ENCODE measurements at regions not wholly inside any gene's neighbourhood (a gene's known extent, or its start where the extent isn't known, plus 50 kb on each side); places are given as distances from the start of the nearest gene placed in this dataset.

DNA sequence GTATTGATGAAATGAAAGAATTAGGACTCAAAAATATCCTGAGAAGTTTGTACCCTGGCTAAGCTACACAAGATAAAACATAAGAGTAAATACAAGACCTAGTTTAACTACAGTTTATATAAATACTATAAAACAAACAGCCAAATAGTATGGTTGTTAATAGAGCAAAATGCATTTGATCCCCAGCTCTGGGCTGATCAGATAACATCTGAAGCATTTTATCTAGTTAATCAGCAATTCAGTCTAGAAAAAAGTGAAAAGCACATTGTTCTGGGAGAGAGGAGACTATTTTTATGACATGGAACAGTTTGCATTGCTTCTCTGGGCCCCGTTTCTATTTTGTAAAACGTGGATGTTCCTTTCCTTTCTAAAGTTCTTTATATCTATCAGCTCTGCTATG, 139.6 kb upstream of the RORB start:
- no peaks in the 10 kb centered on the region for H3K4me1 ChIP-seq
- TF ChIP-seq, protein P1, sequence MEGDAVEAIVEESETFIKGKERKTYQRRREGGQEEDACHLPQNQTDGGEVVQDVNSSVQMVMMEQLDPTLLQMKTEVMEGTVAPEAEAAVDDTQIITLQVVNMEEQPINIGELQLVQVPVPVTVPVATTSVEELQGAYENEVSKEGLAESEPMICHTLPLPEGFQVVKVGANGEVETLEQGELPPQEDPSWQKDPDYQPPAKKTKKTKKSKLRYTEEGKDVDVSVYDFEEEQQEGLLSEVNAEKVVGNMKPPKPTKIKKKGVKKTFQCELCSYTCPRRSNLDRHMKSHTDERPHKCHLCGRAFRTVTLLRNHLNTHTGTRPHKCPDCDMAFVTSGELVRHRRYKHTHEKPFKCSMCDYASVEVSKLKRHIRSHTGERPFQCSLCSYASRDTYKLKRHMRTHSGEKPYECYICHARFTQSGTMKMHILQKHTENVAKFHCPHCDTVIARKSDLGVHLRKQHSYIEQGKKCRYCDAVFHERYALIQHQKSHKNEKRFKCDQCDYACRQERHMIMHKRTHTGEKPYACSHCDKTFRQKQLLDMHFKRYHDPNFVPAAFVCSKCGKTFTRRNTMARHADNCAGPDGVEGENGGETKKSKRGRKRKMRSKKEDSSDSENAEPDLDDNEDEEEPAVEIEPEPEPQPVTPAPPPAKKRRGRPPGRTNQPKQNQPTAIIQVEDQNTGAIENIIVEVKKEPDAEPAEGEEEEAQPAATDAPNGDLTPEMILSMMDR (IDR thresholded peaks at IDR 0.05), result no peak
- no peak for DNase-seq
- no peak overlapping the region for H3K27ac ChIP-seq
- ATAC-seq, result no peak
- H3K27me3 ChIP-seq (ENCODE audit: low read depth), result no peaks in the 10 kb centered on the region
- intact Hi-C loops (cut with DNase I), result no loop called here
- H3K36me3 ChIP-seq, result no peaks in the 10 kb centered on the region
- no peaks in the 10 kb centered on the region for H3K9me3 ChIP-seq
- H3K4me3 ChIP-seq, result no peak overlapping the region

DNA sequence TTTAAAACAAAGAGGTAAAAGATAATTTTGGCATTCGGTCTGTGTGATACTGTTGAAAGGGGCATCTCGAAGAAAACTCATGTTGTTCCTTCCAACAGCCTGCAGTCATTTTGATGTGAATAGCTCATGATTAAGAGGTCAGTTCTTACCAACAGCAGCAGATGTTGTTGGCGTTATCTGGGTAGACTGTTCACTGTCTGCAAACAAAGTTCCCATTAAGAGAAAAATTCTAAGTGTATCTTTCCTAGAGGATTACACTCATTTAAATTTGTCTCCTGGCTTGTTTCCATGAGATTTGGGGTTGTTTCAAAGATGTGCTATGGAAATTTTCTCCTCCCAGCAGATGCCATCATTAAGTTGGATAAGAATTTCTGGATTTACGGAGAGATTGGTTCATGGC, 138.2 kb upstream of the RORB start:
- H3K9me3 ChIP-seq, result no peaks in the 10 kb centered on the region
- DNase-seq, result no peak
- H3K4me3 ChIP-seq, result no peak overlapping the region
- no peaks in the 10 kb centered on the region for H3K36me3 ChIP-seq
- no peak for ATAC-seq
- H3K27ac ChIP-seq, result no peak overlapping the region
- H3K27me3 ChIP-seq (ENCODE audit: low read depth), result no peaks in the 10 kb centered on the region
- intact Hi-C loops (cut with DNase I), result no loop called here
- TF ChIP-seq, protein P1 (IDR thresholded peaks at IDR 0.05), result no peak
- H3K4me1 ChIP-seq, result no peaks in the 10 kb centered on the region

- DNase-seq, result no peak
- Histone ChIP-seq H3K4me3 (no peak overlapping the region), H3K27me3 (ENCODE audit: low read depth) (no peaks in the 10 kb centered on the region), H3K27ac (no peak overlapping the region), H3K36me3 (no peaks in the 10 kb centered on the region), H3K9me3 (no peaks in the 10 kb centered on the region), H3K4me1 (no peaks in the 10 kb centered on the region)
- TF ChIP-seq, protein P1 (IDR thresholded peaks at IDR 0.05), result no peak
- no peak for ATAC-seq
- intact Hi-C loops (cut with DNase I), result no loop called here
These were observed 135.6 kb upstream of the RORB start for GRCh38 chr9:74361508-74361907.

GRCh38 chr9:74362423-74362822, 134.7 kb upstream of the RORB start:
- H3K27ac ChIP-seq, result no peak overlapping the region
- no peaks in the 10 kb centered on the region for H3K4me1 ChIP-seq
- no peak for DNase-seq
- no peaks in the 10 kb centered on the region for H3K9me3 ChIP-seq
- TF ChIP-seq, protein P1 (IDR thresholded peaks at IDR 0.05), result no peak
- no peaks in the 10 kb centered on the region for H3K36me3 ChIP-seq
- no peaks in the 10 kb centered on the region for H3K27me3 ChIP-seq (ENCODE audit: low read depth)
- no peak overlapping the region for H3K4me3 ChIP-seq
- intact Hi-C loops (cut with DNase I), result no loop called here
- ATAC-seq, result no peak

GRCh38 chr9:74366111-74366510, 131.0 kb upstream of the RORB start:
- H3K4me3 ChIP-seq, result no peak overlapping the region
- no peaks in the 10 kb centered on the region for H3K9me3 ChIP-seq
- H3K4me1 ChIP-seq, result no peaks in the 10 kb centered on the region
- H3K36me3 ChIP-seq, result no peaks in the 10 kb centered on the region
- H3K27ac ChIP-seq, result no peak overlapping the region
- H3K27me3 ChIP-seq (ENCODE audit: low read depth), result no peaks in the 10 kb centered on the region
- ATAC-seq (no peak), DNase-seq (no peak)
- intact Hi-C loops (cut with DNase I), result no loop called here
- TF ChIP-seq, protein P1 (IDR thresholded peaks at IDR 0.05), result no peak

GRCh38 chr9:74369844-74370243, 127.3 kb upstream of the RORB start:
- H3K27ac ChIP-seq, result no peak overlapping the region
- ATAC-seq, result no peak
- H3K4me1 ChIP-seq, result no peaks in the 10 kb centered on the region
- DNase-seq, result no peak
- no peaks in the 10 kb centered on the region for H3K9me3 ChIP-seq
- no peak overlapping the region for H3K4me3 ChIP-seq
- H3K27me3 ChIP-seq (ENCODE audit: low read depth), result no peaks in the 10 kb centered on the region
- no peaks in the 10 kb centered on the region for H3K36me3 ChIP-seq
- TF ChIP-seq, protein P1 (IDR thresholded peaks at IDR 0.05), result no peak
- intact Hi-C loops (cut with DNase I), result no loop called here

Measured in lower lobe of right lung (tissue), 2 donors.